ENCODE measurements at regions not wholly inside any gene's neighbourhood (a gene's known extent, or its start where the extent isn't known, plus 50 kb on each side); places are given as distances from the start of the nearest gene placed in this dataset.

- H3K27me3 ChIP-seq = no peaks in the 10 kb centered on the region
- H3K27ac ChIP-seq = no peak overlapping the region
- WGBS, 2 donors (ENCODE audit: low coverage in 1 of 2) = 72 to 85% methylated on average over 6 of the region's 6 CpGs
- intact Hi-C loops (cut with DNase I; ENCODE audit: low total_unique reads) (loop anchor here (5.0 kb wide), 1 partner anchor 1746 kb away; no protein-coding TSS in a partner anchor), in situ Hi-C loops (cut with MboI; ENCODE audit: low pct_ligation_motif_present in 1 of 4, low pct_unique_long_range_greater_than_20kb in 1 of 4, low sequenced_read_pairs in 3 of 4) (no loop called here)
- no peaks in the 10 kb centered on the region for H3K4me1 ChIP-seq
- H3K9me3 ChIP-seq = no peaks in the 10 kb centered on the region
- no peak for DNase-seq
- TF ChIP-seq EP300 (IDR thresholded peaks at IDR 0.05; ENCODE audit: low read depth) = no peak
- no peak for TF ChIP-seq POLR2AphosphoS5 (IDR thresholded peaks at IDR 0.05)
- TF ChIP-seq CTCF (IDR thresholded peaks at IDR 0.05) = no peak
- TF ChIP-seq POLR2A (IDR thresholded peaks at IDR 0.05) = no peak
- no peak overlapping the region for H3K4me3 ChIP-seq
- no peaks in the 10 kb centered on the region for H3K36me3 ChIP-seq
Measured at GRCh38 chr1:222233444-222234158, 314.3 kb downstream of the HHIPL2 start.

GRCh38 chr1:222232842-222233241, 315.1 kb downstream of the HHIPL2 start:
- in situ Hi-C loops (cut with MboI; ENCODE audit: low pct_ligation_motif_present in 1 of 4, low pct_unique_long_range_greater_than_20kb in 1 of 4, low sequenced_read_pairs in 3 of 4) (no loop called here), intact Hi-C loops (cut with DNase I; ENCODE audit: low total_unique reads) (loop anchor here (5.0 kb wide), 1 partner anchor 1746 kb away; no protein-coding TSS in a partner anchor)
- TF ChIP-seq CTCF (IDR thresholded peaks at IDR 0.05) = no peak
- no peak for TF ChIP-seq POLR2AphosphoS5 (IDR thresholded peaks at IDR 0.05)
- no peak for TF ChIP-seq POLR2A (IDR thresholded peaks at IDR 0.05)
- no peak for TF ChIP-seq EP300 (IDR thresholded peaks at IDR 0.05; ENCODE audit: low read depth)

GRCh38 chr1:222229672-222230312, 318.1 kb downstream of the HHIPL2 start:
- Histone ChIP-seq H3K27me3 (no peaks in the 10 kb centered on the region), H3K4me1 (no peaks in the 10 kb centered on the region), H3K4me3 (no peak overlapping the region), H3K27ac (no peak overlapping the region), H3K9me3 (no peaks in the 10 kb centered on the region), H3K36me3 (no peaks in the 10 kb centered on the region)
- TF ChIP-seq EP300 (IDR thresholded peaks at IDR 0.05; ENCODE audit: low read depth) (no peak), POLR2A (IDR thresholded peaks at IDR 0.05) (no peak), CTCF (IDR thresholded peaks at IDR 0.05) (no peak), POLR2AphosphoS5 (IDR thresholded peaks at IDR 0.05) (no peak)
- WGBS, 2 donors (ENCODE audit: low coverage in 1 of 2) = 54 to 70% methylated on average over 4 of the region's 4 CpGs
- in situ Hi-C loops (cut with MboI; ENCODE audit: low pct_ligation_motif_present in 1 of 4, low pct_unique_long_range_greater_than_20kb in 1 of 4, low sequenced_read_pairs in 3 of 4) = no loop called here
- no peak for DNase-seq
- intact Hi-C loops (cut with DNase I; ENCODE audit: low total_unique reads) = loop anchor here (5.0 kb wide), 1 partner anchor 1742 kb away; no protein-coding TSS in a partner anchor

More at GRCh38 chr1:222232842-222233241, 315.1 kb downstream of the HHIPL2 start:
- H3K4me1 ChIP-seq = no peaks in the 10 kb centered on the region
- H3K27me3 ChIP-seq = no peaks in the 10 kb centered on the region
- no peaks in the 10 kb centered on the region for H3K9me3 ChIP-seq
- H3K36me3 ChIP-seq = no peaks in the 10 kb centered on the region
- H3K27ac ChIP-seq = no peak overlapping the region
- no peak for DNase-seq
- H3K4me3 ChIP-seq = no peak overlapping the region

GRCh38 chr1:222225316-222225691, 322.6 kb downstream of the HHIPL2 start:
- TF ChIP-seq POLR2AphosphoS5 (IDR thresholded peaks at IDR 0.05) = no peak
- no peak for TF ChIP-seq CTCF (IDR thresholded peaks at IDR 0.05)
- TF ChIP-seq POLR2A (IDR thresholded peaks at IDR 0.05) = no peak
- no peak for TF ChIP-seq EP300 (IDR thresholded peaks at IDR 0.05; ENCODE audit: low read depth)
- no peak overlapping the region for H3K4me3 ChIP-seq
- no peak overlapping the region for H3K27ac ChIP-seq
- no peaks in the 10 kb centered on the region for H3K4me1 ChIP-seq
- in situ Hi-C loops (cut with MboI; ENCODE audit: low pct_ligation_motif_present in 1 of 4, low pct_unique_long_range_greater_than_20kb in 1 of 4, low sequenced_read_pairs in 3 of 4) = no loop called here
- H3K36me3 ChIP-seq = no peaks in the 10 kb centered on the region
- DNase-seq = no peak
- H3K9me3 ChIP-seq = no peaks in the 10 kb centered on the region
- intact Hi-C loops (cut with DNase I; ENCODE audit: low total_unique reads) = no loop called here
- H3K27me3 ChIP-seq = no peaks in the 10 kb centered on the region
- WGBS, 2 donors (ENCODE audit: low coverage in 1 of 2) = 52 to 73% methylated on average over 4 of the region's 4 CpGs
